OCI-LY7 (cell line): ENCODE measurements at regions not wholly inside any gene's neighbourhood (a gene's known extent, or its start where the extent isn't known, plus 50 kb on each side); places are given as distances from the start of the nearest gene placed in this dataset.

Experiments used
- BruUV-seq: library from RNA; stranded (reverse); fragments of 400-500 nt; replicated peaks from 2 replicates; lab custom pipeline; 2021; lab: Mats Ljungman, UMichigan
- CTCF ChIA-PET: fragments of 300-600 bp; sonication (Branson Sonifier 250); formaldehyde crosslinking; loops from one replicate; lab custom pipeline; 2022; ENCODE audit warnings: antibody characterized with exemption; ENCODE audit not compliant: unreplicated experiment; lab: Charles Lee
- POLR2A ChIA-PET: fragments of 300-600 bp; sonication (Branson Sonifier 250); formaldehyde crosslinking; loops from one replicate; lab custom pipeline; 2022; ENCODE audit warnings: antibody characterized with exemption; lab: Charles Lee
- DNase-seq: peaks from one replicate; pipeline ENCODE4 v3.0.0-alpha.2; 2015; ENCODE audit warnings: low spot score
- H2AFZ ChIP-seq: fragments of 200-600 bp; sonication (generic), shearing (Covaris generic); 2 replicates; pipeline ENCODE4 v1.6.1; 2014; ENCODE audit warnings: mild to moderate bottlenecking, antibody characterized with exemption, low read length, moderate library complexity
- H3K27ac ChIP-seq: fragments of 200-600 bp; sonication (generic); 2 replicates; pipeline ENCODE4 v1.5.1; 2014; ENCODE audit warnings: mixed run types, low read depth, mild to moderate bottlenecking, moderate library complexity, low read length, inconsistent platforms; ENCODE audit not compliant: poor library complexity, severe bottlenecking
- H3K36me3 ChIP-seq: fragments of 200-600 bp; sonication (generic); 2 replicates; pipeline ENCODE4 v1.6.1; 2014; ENCODE audit warnings: mild to moderate bottlenecking, antibody characterized with exemption, low read length, moderate library complexity, mixed read lengths; ENCODE audit not compliant: insufficient read depth
- H3K4me1 ChIP-seq: fragments of 200-600 bp; sonication (generic); 2 replicates; pipeline ENCODE4 v1.5.1; 2014; ENCODE audit warnings: mild to moderate bottlenecking, low read length; ENCODE audit not compliant: insufficient read depth, poor library complexity, severe bottlenecking
- H3K4me2 ChIP-seq: fragments of 200-600 bp; sonication (generic); 2 replicates; pipeline ENCODE4 v1.6.1; 2014; ENCODE audit warnings: mild to moderate bottlenecking, low read length
- H3K4me3 ChIP-seq: fragments of 200-600 bp; sonication (generic); 2 replicates; pipeline ENCODE4 v1.5.1; 2014; ENCODE audit warnings: mild to moderate bottlenecking, low read depth, low read length; ENCODE audit not compliant: poor library complexity, severe bottlenecking
- H3K79me2 ChIP-seq: fragments of 200-600 bp; sonication (generic); 2 replicates; pipeline ENCODE4 v1.6.1; 2016; ENCODE audit warnings: low read depth, mild to moderate bottlenecking, low read length, moderate library complexity, mixed read lengths; ENCODE audit not compliant: insufficient read depth
- H3K9me2 ChIP-seq: fragments of 200-600 bp; sonication (generic); 2 replicates; pipeline ENCODE4 v1.6.1; 2016; ENCODE audit warnings: mild to moderate bottlenecking, low read length, mixed read lengths; ENCODE audit not compliant: insufficient read depth
- H3K9me3 ChIP-seq: fragments of 200-600 bp; sonication (generic); 2 replicates; pipeline ENCODE4 v1.6.1; 2014; ENCODE audit warnings: mild to moderate bottlenecking, mixed run types, low read length, mixed read lengths
- H4K20me1 ChIP-seq: fragments of 200-600 bp; sonication (generic); 2 replicates; pipeline ENCODE4 v1.6.1; 2014; ENCODE audit warnings: mild to moderate bottlenecking, antibody characterized with exemption, low read length, moderate library complexity, mixed read lengths; ENCODE audit not compliant: insufficient read depth
- EZH2phosphoT487 ChIP-seq: fragments of 200-600 bp; sonication (generic); IDR thresholded peaks from 2 replicates; pipeline ENCODE4 v1.6.1; 2018; ENCODE audit warnings: low read depth, borderline replicate concordance, mild to moderate bottlenecking, mixed run types, antibody characterized with exemption, low read length, moderate library complexity, mixed read lengths
- intact Hi-C: fragments of 100-400 bp; cut with micrococcal nuclease; formaldehyde crosslinking; loops from one replicate; pipeline ENCODE4 v1.10.0; 2022; ENCODE audit not compliant: unreplicated experiment
- TF ChIP-seq, protein P1 (sequence below): fragments of 200-600 bp; sonication (generic); conservative IDR thresholded peaks from 2 replicates; pipeline ENCODE4 v1.5.1; 2014; ENCODE audit warnings: mild to moderate bottlenecking, antibody characterized with exemption, low read length, moderate library complexity, mixed read lengths

- H3K79me2 ChIP-seq: no peaks in the 10 kb centered on the region
- no peak overlapping the region for H3K27ac ChIP-seq
- BruUV-seq: no TSS peak
- no peak overlapping the region for H2AFZ ChIP-seq
- H3K4me3 ChIP-seq: no peak overlapping the region
- TF ChIP-seq, protein P1, sequence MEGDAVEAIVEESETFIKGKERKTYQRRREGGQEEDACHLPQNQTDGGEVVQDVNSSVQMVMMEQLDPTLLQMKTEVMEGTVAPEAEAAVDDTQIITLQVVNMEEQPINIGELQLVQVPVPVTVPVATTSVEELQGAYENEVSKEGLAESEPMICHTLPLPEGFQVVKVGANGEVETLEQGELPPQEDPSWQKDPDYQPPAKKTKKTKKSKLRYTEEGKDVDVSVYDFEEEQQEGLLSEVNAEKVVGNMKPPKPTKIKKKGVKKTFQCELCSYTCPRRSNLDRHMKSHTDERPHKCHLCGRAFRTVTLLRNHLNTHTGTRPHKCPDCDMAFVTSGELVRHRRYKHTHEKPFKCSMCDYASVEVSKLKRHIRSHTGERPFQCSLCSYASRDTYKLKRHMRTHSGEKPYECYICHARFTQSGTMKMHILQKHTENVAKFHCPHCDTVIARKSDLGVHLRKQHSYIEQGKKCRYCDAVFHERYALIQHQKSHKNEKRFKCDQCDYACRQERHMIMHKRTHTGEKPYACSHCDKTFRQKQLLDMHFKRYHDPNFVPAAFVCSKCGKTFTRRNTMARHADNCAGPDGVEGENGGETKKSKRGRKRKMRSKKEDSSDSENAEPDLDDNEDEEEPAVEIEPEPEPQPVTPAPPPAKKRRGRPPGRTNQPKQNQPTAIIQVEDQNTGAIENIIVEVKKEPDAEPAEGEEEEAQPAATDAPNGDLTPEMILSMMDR: no peak
- TF ChIP-seq EZH2phosphoT487: no peak
- no peaks in the 10 kb centered on the region for H3K9me3 ChIP-seq
- DNase-seq: no peak
- ChIA-PET CTCF (no interaction called here), POLR2A (interaction anchor here (1.4 kb wide), 1 partner anchor 10 kb away, joined by 3 read pairs; no protein-coding TSS in a partner anchor)
- H3K4me1 ChIP-seq: no peaks in the 10 kb centered on the region
- intact Hi-C loops: no loop called here
- H4K20me1 ChIP-seq: no peaks in the 10 kb centered on the region
- no peaks in the 10 kb centered on the region for H3K36me3 ChIP-seq
- H3K4me2 ChIP-seq: no peak overlapping the region
- H3K9me2 ChIP-seq: no peaks in the 10 kb centered on the region
These were observed 454.2 kb upstream of the SLC35B3 start for GRCh38 chr6:8889514-8889913.

- H4K20me1 ChIP-seq: no peaks in the 10 kb centered on the region
- H3K4me2 ChIP-seq: no peak overlapping the region
- TF ChIP-seq, protein P1: peak; percentile 67
- TF ChIP-seq EZH2phosphoT487: no peak
- no peak overlapping the region for H3K4me3 ChIP-seq
- BruUV-seq: no TSS peak
- CTCF ChIA-PET: no interaction called here
- no peaks in the 10 kb centered on the region for H3K9me3 ChIP-seq
- H2AFZ ChIP-seq: no peak overlapping the region
- no peaks in the 10 kb centered on the region for H3K4me1 ChIP-seq
- POLR2A ChIA-PET: no interaction called here
- no peaks in the 10 kb centered on the region for H3K36me3 ChIP-seq
- no peak overlapping the region for H3K27ac ChIP-seq
- intact Hi-C loops: no loop called here
- H3K9me2 ChIP-seq: no peaks in the 10 kb centered on the region
- no peaks in the 10 kb centered on the region for H3K79me2 ChIP-seq
- peak; percentile 2 for DNase-seq
These were observed 453.1 kb upstream of the SLC35B3 start for GRCh38 chr6:8888468-8888867.

- H4K20me1 ChIP-seq: no peaks in the 10 kb centered on the region
- H3K4me1 ChIP-seq: no peaks in the 10 kb centered on the region
- H2AFZ ChIP-seq: no peak overlapping the region
- no peak for DNase-seq
- H3K79me2 ChIP-seq: no peaks in the 10 kb centered on the region
- no peak overlapping the region for H3K27ac ChIP-seq
- no peak for TF ChIP-seq EZH2phosphoT487
- TF ChIP-seq, protein P1: no peak
- intact Hi-C loops: no loop called here
- BruUV-seq: no TSS peak
- ChIA-PET POLR2A (interaction anchor here (1.1 kb wide), 1 partner anchor 24 kb away, joined by 5 read pairs; no protein-coding TSS in a partner anchor), CTCF (no interaction called here)
- no peaks in the 10 kb centered on the region for H3K36me3 ChIP-seq
- no peak overlapping the region for H3K4me3 ChIP-seq
- H3K9me2 ChIP-seq: no peaks in the 10 kb centered on the region
- no peaks in the 10 kb centered on the region for H3K9me3 ChIP-seq
- no peak overlapping the region for H3K4me2 ChIP-seq
These were observed 446.3 kb upstream of the SLC35B3 start for GRCh38 chr6:8881663-8882062.
